Endodermal cell (in vitro differentiated cells): ENCODE measurements at regions not wholly inside any gene's neighbourhood (a gene's known extent, or its start where the extent isn't known, plus 50 kb on each side); places are given as distances from the start of the nearest gene placed in this dataset.

Experiments
- DNase-seq: peaks from one replicate; pipeline ENCODE4 v3.0.0-alpha.2; 2017
- H3K27ac ChIP-seq: 2 replicates; pipeline ENCODE4 v1.5.1; 2013; ENCODE audit warnings: mild to moderate bottlenecking, low read depth, low read length, moderate library complexity
- H3K27me3 ChIP-seq: 2 replicates; pipeline ENCODE4 v1.6.1; 2013; ENCODE audit warnings: mild to moderate bottlenecking, low read length, moderate library complexity; ENCODE audit not compliant: insufficient read depth, control insufficient read depth, poor library complexity, severe bottlenecking
- H3K36me3 ChIP-seq: 2 replicates; pipeline ENCODE4 v1.7.0; 2013; ENCODE audit warnings: mild to moderate bottlenecking, low read length, moderate library complexity; ENCODE audit not compliant: control insufficient read depth, insufficient read depth
- H3K4me1 ChIP-seq: one replicate; pipeline ENCODE4 v1.7.0; 2013; ENCODE audit warnings: low read length; ENCODE audit not compliant: control insufficient read depth, insufficient read depth
- H3K4me3 ChIP-seq: 2 replicates; pipeline ENCODE4 v1.5.1; 2013; ENCODE audit warnings: mild to moderate bottlenecking, low read length, moderate library complexity
- H3K9ac ChIP-seq: 2 replicates; pipeline ENCODE4 v1.6.1; 2013; ENCODE audit warnings: mild to moderate bottlenecking, low read length, moderate library complexity; ENCODE audit not compliant: poor library complexity, severe bottlenecking; ENCODE audit errors: extremely low read depth
- H3K9me3 ChIP-seq: 2 replicates; pipeline ENCODE4 v1.6.1; 2013; ENCODE audit warnings: mild to moderate bottlenecking, low read length, moderate library complexity; ENCODE audit not compliant: control insufficient read depth
- H3K27ac Mint-ChIP-seq: 2 replicates; pipeline ENCODE4 v1.8.0; 2020; ENCODE audit warnings: mixed read lengths
- H3K27me3 Mint-ChIP-seq: 2 replicates; pipeline ENCODE4 v1.8.0; 2021; ENCODE audit warnings: mild to moderate bottlenecking, mixed read lengths; ENCODE audit not compliant: insufficient read depth
- H3K36me3 Mint-ChIP-seq: 2 replicates; pipeline ENCODE4 v1.8.0; 2020; ENCODE audit warnings: low read depth, mixed read lengths
- H3K4me1 Mint-ChIP-seq: 2 replicates; pipeline ENCODE4 v1.8.0; 2020; ENCODE audit warnings: mixed read lengths
- H3K4me3 Mint-ChIP-seq: 2 replicates; pipeline ENCODE4 v1.8.0; 2020; ENCODE audit warnings: mild to moderate bottlenecking, moderate library complexity, mixed read lengths
- H3K9me3 Mint-ChIP-seq: 2 replicates; pipeline ENCODE4 v1.8.0; 2020; ENCODE audit warnings: mild to moderate bottlenecking, mixed read lengths
- CTCF ChIP-seq: fragments of 200-600 bp; sonication (generic); conservative IDR thresholded peaks from 2 replicates; pipeline ENCODE4 v1.5.0; 2021; ENCODE audit warnings: antibody characterized with exemption, mild to moderate bottlenecking
- whole genome bisulfite sequencing, 2 experiments: methylation state at CpG; one replicate each; pipeline versions ENCODE4 v1.1.5 to v1.1.7; 2013; ENCODE audit warnings: missing lambda C conversion rate in 2 of 2, mixed read lengths in 1 of 2; ENCODE audit not compliant: insufficient coverage in 1 of 2, insufficient read length in 1 of 2; 5-methylcytosine and 5-hydroxymethylcytosine counted together

GRCh38 chr5:101543780-101544179 lies 640.7 kb upstream of the ST8SIA4 start:
- no peaks in the 10 kb centered on the region for H3K36me3 Mint-ChIP-seq
- no peaks in the 10 kb centered on the region for H3K36me3 ChIP-seq
- no peaks in the 10 kb centered on the region for H3K27me3 ChIP-seq
- no peak overlapping the region for H3K4me3 Mint-ChIP-seq
- no peak for TF ChIP-seq CTCF
- H3K27me3 Mint-ChIP-seq: no peaks in the 10 kb centered on the region
- H3K4me3 ChIP-seq: no peak overlapping the region
- H3K27ac Mint-ChIP-seq: no peak overlapping the region
- peaks cover 3% of the 10 kb centered on the region for H3K4me1 ChIP-seq
- WGBS, 2 experiments: 100% methylated on average over 1 of the region's 1 CpG; no CpG with 5 or more reads in 1 of the 2 experiments
- no peaks in the 10 kb centered on the region for H3K9me3 Mint-ChIP-seq
- H3K9ac ChIP-seq: no peak overlapping the region
- no peak for DNase-seq
- peaks cover 4% of the 10 kb centered on the region for H3K4me1 Mint-ChIP-seq
- H3K9me3 ChIP-seq: no peaks in the 10 kb centered on the region
- H3K27ac ChIP-seq: no peak overlapping the region

GRCh38 chr5:101539315-101539714 lies 636.2 kb upstream of the ST8SIA4 start:
- no peaks in the 10 kb centered on the region for H3K27me3 Mint-ChIP-seq
- no peaks in the 10 kb centered on the region for H3K9me3 Mint-ChIP-seq
- Histone ChIP-seq H3K4me3 (no peak overlapping the region), H3K27ac (no peak overlapping the region), H3K9ac (no peak overlapping the region), H3K9me3 (peaks cover 5% of the 10 kb centered on the region), H3K4me1 (peaks cover 5% of the 10 kb centered on the region), H3K27me3 (no peaks in the 10 kb centered on the region), H3K36me3 (no peaks in the 10 kb centered on the region)
- H3K36me3 Mint-ChIP-seq: no peaks in the 10 kb centered on the region
- H3K27ac Mint-ChIP-seq: no peak overlapping the region
- WGBS, 2 experiments: 77% methylated on average over 3 of the region's 3 CpGs; no CpG with 5 or more reads in 1 of the 2 experiments
- H3K4me3 Mint-ChIP-seq: no peak overlapping the region
- no peak for TF ChIP-seq CTCF
- DNase-seq: no peak
- peaks cover 13% of the 10 kb centered on the region for H3K4me1 Mint-ChIP-seq

- WGBS, 2 experiments: 86 to 95% methylated on average over 1 of the region's 1 CpG
- Histone ChIP-seq H3K4me3 (no peak overlapping the region), H3K27me3 (no peaks in the 10 kb centered on the region), H3K4me1 (peaks cover 5% of the 10 kb centered on the region), H3K36me3 (no peaks in the 10 kb centered on the region), H3K9ac (no peak overlapping the region), H3K27ac (no peak overlapping the region), H3K9me3 (peaks cover 5% of the 10 kb centered on the region)
- Mint-ChIP-seq H3K4me3 (no peak overlapping the region), H3K4me1 (peaks cover 9% of the 10 kb centered on the region), H3K36me3 (no peaks in the 10 kb centered on the region), H3K27ac (no peak overlapping the region), H3K27me3 (no peaks in the 10 kb centered on the region), H3K9me3 (no peaks in the 10 kb centered on the region)
- TF ChIP-seq CTCF: no peak
- no peak for DNase-seq
Observed at GRCh38 chr5:101535626-101536025, 632.5 kb upstream of the ST8SIA4 start.
